OCI-LY1 (cell line): ENCODE measurements at regions not wholly inside any gene's neighbourhood (a gene's known extent, or its start where the extent isn't known, plus 50 kb on each side); places are given as distances from the start of the nearest gene placed in this dataset.

Source experiments
- CTCF ChIP-seq: fragments of 200-600 bp; sonication (generic), shearing (Covaris generic); IDR thresholded peaks from 2 replicates; pipeline ENCODE4 v1.5.1; 2017; ENCODE audit warnings: mild to moderate bottlenecking, antibody characterized with exemption, low read length, moderate library complexity, mixed read lengths
- EZH2 ChIP-seq: fragments of 200-600 bp; sonication (generic), shearing (Covaris generic); IDR thresholded peaks from 2 replicates; pipeline ENCODE4 v1.8.0; 2017; ENCODE audit warnings: borderline replicate concordance, mixed run types, mild to moderate bottlenecking, antibody characterized with exemption, low read length, moderate library complexity, mixed read lengths

- no peak for TF ChIP-seq EZH2
- TF ChIP-seq CTCF: no peak
Observed at GRCh38 chr14:40273417-40273816, 841.2 kb upstream of the FBXO33 start.
